ENCODE measurements at regions not wholly inside any gene's neighbourhood (a gene's known extent, or its start where the extent isn't known, plus 50 kb on each side); places are given as distances from the start of the nearest gene placed in this dataset.

GRCh38 chr1:61539720-61540462 is 185.1 kb downstream of the TM2D1 start:
- H3K36me3 ChIP-seq = no peaks in the 10 kb centered on the region
- no peak overlapping the region for H3K27ac ChIP-seq
- intact Hi-C loops (cut with DNase I; ENCODE audit: low total_unique reads) = no loop called here
- no peaks in the 10 kb centered on the region for H3K27me3 ChIP-seq (replicated peaks in 1 of 7)
- no peak for DNase-seq
- no peak for TF ChIP-seq POLR2A (IDR thresholded peaks at IDR 0.05)
- TF ChIP-seq, protein P1, sequence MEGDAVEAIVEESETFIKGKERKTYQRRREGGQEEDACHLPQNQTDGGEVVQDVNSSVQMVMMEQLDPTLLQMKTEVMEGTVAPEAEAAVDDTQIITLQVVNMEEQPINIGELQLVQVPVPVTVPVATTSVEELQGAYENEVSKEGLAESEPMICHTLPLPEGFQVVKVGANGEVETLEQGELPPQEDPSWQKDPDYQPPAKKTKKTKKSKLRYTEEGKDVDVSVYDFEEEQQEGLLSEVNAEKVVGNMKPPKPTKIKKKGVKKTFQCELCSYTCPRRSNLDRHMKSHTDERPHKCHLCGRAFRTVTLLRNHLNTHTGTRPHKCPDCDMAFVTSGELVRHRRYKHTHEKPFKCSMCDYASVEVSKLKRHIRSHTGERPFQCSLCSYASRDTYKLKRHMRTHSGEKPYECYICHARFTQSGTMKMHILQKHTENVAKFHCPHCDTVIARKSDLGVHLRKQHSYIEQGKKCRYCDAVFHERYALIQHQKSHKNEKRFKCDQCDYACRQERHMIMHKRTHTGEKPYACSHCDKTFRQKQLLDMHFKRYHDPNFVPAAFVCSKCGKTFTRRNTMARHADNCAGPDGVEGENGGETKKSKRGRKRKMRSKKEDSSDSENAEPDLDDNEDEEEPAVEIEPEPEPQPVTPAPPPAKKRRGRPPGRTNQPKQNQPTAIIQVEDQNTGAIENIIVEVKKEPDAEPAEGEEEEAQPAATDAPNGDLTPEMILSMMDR (IDR thresholded peaks at IDR 0.05 in 8 of 11, conservative IDR thresholded peaks at IDR 0.05 in 3 of 11) = no peak
- no peak for TF ChIP-seq POLR2AphosphoS5 (IDR thresholded peaks at IDR 0.05)
- WGBS, 5 donors = 74 to 92% (median 83%) methylated on average over 12 of the region's 12 CpGs
- H3K4me1 ChIP-seq = no peaks in the 10 kb centered on the region
- H3K9me3 ChIP-seq = peaks cover 0 to 6% (median 0%) of the 10 kb centered on the region in 8 donors
- H3K4me3 ChIP-seq = no peak overlapping the region

- Histone ChIP-seq H3K4me1 (no peaks in the 10 kb centered on the region), H3K36me3 (no peaks in the 10 kb centered on the region), H3K4me3 (no peak overlapping the region), H3K27me3 (replicated peaks in 1 of 7) (no peaks in the 10 kb centered on the region), H3K27ac (no peak overlapping the region), H3K9me3 (peaks cover 0 to 4% (median 0%) of the 10 kb centered on the region in 8 donors)
- intact Hi-C loops (cut with DNase I; ENCODE audit: low total_unique reads) = no loop called here
- DNase-seq = no peak
- WGBS, 5 donors = 81 to 91% (median 90%) methylated on average over 4 of the region's 4 CpGs
- TF ChIP-seq, protein P1 (IDR thresholded peaks at IDR 0.05 in 8 of 11, conservative IDR thresholded peaks at IDR 0.05 in 3 of 11) = no peak
- TF ChIP-seq POLR2A (IDR thresholded peaks at IDR 0.05) (no peak), POLR2AphosphoS5 (IDR thresholded peaks at IDR 0.05) (no peak)
Measured at GRCh38 chr1:61538228-61538627, 186.7 kb downstream of the TM2D1 start.

- Histone ChIP-seq H3K36me3 (no peaks in the 10 kb centered on the region), H3K27me3 (replicated peaks in 1 of 7) (no peaks in the 10 kb centered on the region), H3K27ac (no peak overlapping the region), H3K4me3 (no peak overlapping the region), H3K9me3 (no peaks in the 10 kb centered on the region), H3K4me1 (no peaks in the 10 kb centered on the region)
- intact Hi-C loops (cut with DNase I; ENCODE audit: low total_unique reads) = no loop called here
- TF ChIP-seq, protein P1 (IDR thresholded peaks at IDR 0.05 in 8 of 11, conservative IDR thresholded peaks at IDR 0.05 in 3 of 11) = no peak
- TF ChIP-seq POLR2AphosphoS5 (IDR thresholded peaks at IDR 0.05) (no peak), POLR2A (IDR thresholded peaks at IDR 0.05) (no peak)
- WGBS, 5 donors = 64 to 73% (median 66%) methylated on average over 3 of the region's 3 CpGs
- DNase-seq = no peak
Measured at GRCh38 chr1:61536174-61537108, 188.5 kb downstream of the TM2D1 start.

- no peak overlapping the region for H3K27ac ChIP-seq
- H3K9me3 ChIP-seq = no peaks in the 10 kb centered on the region
- intact Hi-C loops (cut with DNase I; ENCODE audit: low total_unique reads) = no loop called here
- no peaks in the 10 kb centered on the region for H3K36me3 ChIP-seq
- 95 to 100% (median 100%) methylated on average over 1 of the region's 1 CpG for WGBS, 5 donors
- no peak for DNase-seq
- TF ChIP-seq, protein P1 (IDR thresholded peaks at IDR 0.05 in 8 of 11, conservative IDR thresholded peaks at IDR 0.05 in 3 of 11) = no peak
- TF ChIP-seq POLR2A (IDR thresholded peaks at IDR 0.05) = no peak
- no peaks in the 10 kb centered on the region for H3K27me3 ChIP-seq (replicated peaks in 1 of 7)
- no peaks in the 10 kb centered on the region for H3K4me1 ChIP-seq
- no peak overlapping the region for H3K4me3 ChIP-seq
Measured at GRCh38 chr1:61534847-61535246, 190.1 kb downstream of the TM2D1 start.
